ENCODE measurements at regions not wholly inside any gene's neighbourhood (a gene's known extent, or its start where the extent isn't known, plus 50 kb on each side); places are given as distances from the start of the nearest gene placed in this dataset.
A peak's percentile ranks its signal among the peaks of the same experiment; 100 is the strongest.

DNA sequence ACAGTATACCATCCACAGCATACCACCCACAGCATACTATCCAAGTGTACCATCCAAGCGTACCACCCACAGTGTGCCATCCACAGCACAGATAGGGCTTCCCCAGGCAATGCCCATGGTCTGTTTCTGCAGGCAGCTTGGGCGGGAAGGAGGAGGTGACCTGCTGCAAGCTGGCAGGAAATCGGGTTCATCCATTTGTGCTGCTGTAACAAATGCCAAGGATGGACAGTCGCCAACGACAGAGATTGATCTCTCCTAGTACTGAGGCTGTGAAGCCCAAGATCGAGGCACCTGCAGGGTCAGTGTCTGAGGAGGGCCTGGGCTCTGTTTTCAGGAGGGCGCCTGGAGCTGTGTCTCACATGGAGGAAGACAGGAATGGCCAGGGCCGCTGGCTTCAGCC is 93.6 kb upstream of the SNTG2 start:
- Histone ChIP-seq H3K27ac (no peak overlapping the region), H3K4me1 (replicated peaks) (no peaks in the 10 kb centered on the region), H3K4me3 (no peak overlapping the region), H3K9me3 (no peaks in the 10 kb centered on the region), H3K27me3 (replicated peaks; ENCODE audit: insufficient read depth) (no peaks in the 10 kb centered on the region), H3K36me3 (no peaks in the 10 kb centered on the region)
- DNase-seq (ENCODE audit: low spot score) = no peak
- intact Hi-C loops (cut with DNase I) = no loop called here
- no peak for TF ChIP-seq POLR2AphosphoS5 (IDR thresholded peaks at IDR 0.05)
- no peak for TF ChIP-seq POLR2A (IDR thresholded peaks at IDR 0.05)
- TF ChIP-seq, protein P1, sequence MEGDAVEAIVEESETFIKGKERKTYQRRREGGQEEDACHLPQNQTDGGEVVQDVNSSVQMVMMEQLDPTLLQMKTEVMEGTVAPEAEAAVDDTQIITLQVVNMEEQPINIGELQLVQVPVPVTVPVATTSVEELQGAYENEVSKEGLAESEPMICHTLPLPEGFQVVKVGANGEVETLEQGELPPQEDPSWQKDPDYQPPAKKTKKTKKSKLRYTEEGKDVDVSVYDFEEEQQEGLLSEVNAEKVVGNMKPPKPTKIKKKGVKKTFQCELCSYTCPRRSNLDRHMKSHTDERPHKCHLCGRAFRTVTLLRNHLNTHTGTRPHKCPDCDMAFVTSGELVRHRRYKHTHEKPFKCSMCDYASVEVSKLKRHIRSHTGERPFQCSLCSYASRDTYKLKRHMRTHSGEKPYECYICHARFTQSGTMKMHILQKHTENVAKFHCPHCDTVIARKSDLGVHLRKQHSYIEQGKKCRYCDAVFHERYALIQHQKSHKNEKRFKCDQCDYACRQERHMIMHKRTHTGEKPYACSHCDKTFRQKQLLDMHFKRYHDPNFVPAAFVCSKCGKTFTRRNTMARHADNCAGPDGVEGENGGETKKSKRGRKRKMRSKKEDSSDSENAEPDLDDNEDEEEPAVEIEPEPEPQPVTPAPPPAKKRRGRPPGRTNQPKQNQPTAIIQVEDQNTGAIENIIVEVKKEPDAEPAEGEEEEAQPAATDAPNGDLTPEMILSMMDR (IDR thresholded peaks at IDR 0.05) = no peak
- 86% methylated on average over 8 of the region's 8 CpGs for WGBS

DNA sequence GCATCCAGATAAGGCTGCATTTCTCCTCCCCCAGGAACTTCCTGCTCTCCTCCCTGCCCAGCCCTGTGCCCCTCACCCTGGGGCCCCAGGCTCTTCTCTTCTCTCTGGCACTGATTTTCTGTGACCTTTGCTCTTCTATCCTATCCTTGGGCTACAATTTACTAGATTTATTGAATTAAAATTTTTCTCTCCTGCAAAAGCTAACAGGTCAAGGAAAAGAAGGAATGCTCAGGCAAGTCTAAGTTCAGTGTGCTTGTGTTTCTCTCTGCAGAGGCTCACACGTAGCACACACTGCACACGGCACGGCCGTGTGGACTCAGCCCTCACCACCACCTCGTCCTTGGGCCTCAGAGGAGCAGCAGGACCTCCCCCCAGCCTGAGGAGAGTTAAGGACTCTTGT is 94.2 kb upstream of the SNTG2 start:
- H3K4me3 ChIP-seq = no peak overlapping the region
- no peaks in the 10 kb centered on the region for H3K27me3 ChIP-seq (replicated peaks; ENCODE audit: insufficient read depth)
- intact Hi-C loops (cut with DNase I) = no loop called here
- 76% methylated on average over 5 of the region's 5 CpGs for WGBS
- H3K4me1 ChIP-seq (replicated peaks) = no peaks in the 10 kb centered on the region
- H3K27ac ChIP-seq = no peak overlapping the region
- no peaks in the 10 kb centered on the region for H3K9me3 ChIP-seq
- TF ChIP-seq POLR2A (IDR thresholded peaks at IDR 0.05) = no peak
- TF ChIP-seq POLR2AphosphoS5 (IDR thresholded peaks at IDR 0.05) = no peak
- TF ChIP-seq, protein P1 (IDR thresholded peaks at IDR 0.05) = no peak
- no peak for DNase-seq (ENCODE audit: low spot score)
- no peaks in the 10 kb centered on the region for H3K36me3 ChIP-seq

DNA sequence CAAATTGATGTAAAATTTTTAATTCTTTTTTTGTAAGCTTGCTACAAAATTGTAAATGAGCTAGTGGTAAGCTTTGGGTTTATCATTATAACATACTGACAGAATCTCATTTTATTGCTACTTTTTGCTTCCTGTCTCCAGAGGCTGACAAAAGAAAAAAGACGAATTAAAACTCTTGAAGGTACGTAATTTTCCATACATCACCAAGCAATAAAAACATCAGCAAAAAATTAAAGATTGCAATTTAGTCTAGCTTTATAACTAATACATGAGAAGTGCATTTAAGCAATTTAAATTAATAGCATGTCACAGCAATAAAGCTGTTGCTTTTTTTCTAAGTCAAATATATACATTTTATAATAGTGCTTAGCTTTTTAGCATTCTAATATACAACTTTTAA is 94.6 kb upstream of the SNTG2 start:
- no peak overlapping the region for H3K4me3 ChIP-seq
- WGBS = 39% methylated on average over 2 of the region's 2 CpGs
- H3K9me3 ChIP-seq = no peaks in the 10 kb centered on the region
- no peaks in the 10 kb centered on the region for H3K27me3 ChIP-seq (replicated peaks; ENCODE audit: insufficient read depth)
- no peak for DNase-seq (ENCODE audit: low spot score)
- TF ChIP-seq POLR2AphosphoS5 (IDR thresholded peaks at IDR 0.05) = no peak
- TF ChIP-seq, protein P1 (IDR thresholded peaks at IDR 0.05) = no peak
- TF ChIP-seq POLR2A (IDR thresholded peaks at IDR 0.05) = no peak
- no peaks in the 10 kb centered on the region for H3K36me3 ChIP-seq
- no peaks in the 10 kb centered on the region for H3K4me1 ChIP-seq (replicated peaks)
- intact Hi-C loops (cut with DNase I) = no loop called here
- no peak overlapping the region for H3K27ac ChIP-seq

DNA sequence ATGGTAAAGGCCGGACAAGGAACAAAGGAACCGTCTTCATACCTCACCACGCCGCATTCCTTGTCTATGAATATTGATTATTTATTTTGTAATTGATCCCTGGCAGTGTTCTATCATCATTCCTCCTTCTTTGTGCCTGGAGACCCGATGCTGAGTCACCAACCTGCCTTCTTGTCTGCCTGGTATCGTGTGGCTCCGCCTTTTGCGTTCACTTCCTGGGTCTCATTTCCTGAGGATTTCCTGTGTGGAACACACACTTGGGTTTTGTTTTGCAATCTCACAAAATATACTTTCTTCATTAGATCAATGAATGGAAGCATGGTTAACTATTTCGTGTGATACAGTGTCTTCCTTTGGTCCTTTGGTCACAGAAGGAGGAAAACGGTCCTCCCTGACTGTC is 95.5 kb upstream of the SNTG2 start:
- intact Hi-C loops (cut with DNase I) = no loop called here
- no peaks in the 10 kb centered on the region for H3K27me3 ChIP-seq (replicated peaks; ENCODE audit: insufficient read depth)
- H3K9me3 ChIP-seq = no peaks in the 10 kb centered on the region
- H3K4me1 ChIP-seq (replicated peaks) = no peaks in the 10 kb centered on the region
- H3K36me3 ChIP-seq = no peaks in the 10 kb centered on the region
- no peak overlapping the region for H3K27ac ChIP-seq
- no peak overlapping the region for H3K4me3 ChIP-seq
- DNase-seq (ENCODE audit: low spot score) = no peak
- 81% methylated on average over 10 of the region's 10 CpGs for WGBS
- TF ChIP-seq, protein P1 (IDR thresholded peaks at IDR 0.05) = no peak
- TF ChIP-seq POLR2A (IDR thresholded peaks at IDR 0.05) (no peak), POLR2AphosphoS5 (IDR thresholded peaks at IDR 0.05) (no peak)

DNA sequence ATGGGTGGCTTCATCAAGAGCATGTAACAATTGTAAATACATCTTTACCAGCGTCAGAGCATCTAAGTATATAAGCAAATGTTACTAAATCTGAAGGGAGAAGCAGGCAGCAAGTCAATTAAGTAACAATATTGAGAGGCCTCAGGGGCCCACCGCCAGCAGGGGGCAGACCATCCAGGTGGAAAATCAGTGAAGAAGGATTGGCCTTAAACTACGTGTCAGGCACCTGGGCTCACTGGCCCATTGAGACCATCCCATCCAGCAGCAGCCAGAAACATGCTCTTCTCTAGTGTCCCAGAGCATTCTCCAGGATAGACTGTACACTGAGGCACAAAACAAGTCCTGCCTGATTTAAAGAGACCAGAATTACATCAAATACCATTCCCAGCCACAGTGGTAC is 96.2 kb upstream of the SNTG2 start:
- Histone ChIP-seq H3K4me1 (replicated peaks) (no peaks in the 10 kb centered on the region), H3K9me3 (no peaks in the 10 kb centered on the region), H3K36me3 (no peaks in the 10 kb centered on the region), H3K27me3 (replicated peaks; ENCODE audit: insufficient read depth) (no peaks in the 10 kb centered on the region), H3K27ac (no peak overlapping the region), H3K4me3 (no peak overlapping the region)
- no peak for TF ChIP-seq POLR2A (IDR thresholded peaks at IDR 0.05)
- TF ChIP-seq, protein P1 (IDR thresholded peaks at IDR 0.05) = peak; percentile 23 to 64 (median 50)
- DNase-seq (ENCODE audit: low spot score) = peak; percentile 39
- whole genome bisulfite sequencing = 36% methylated on average over 3 of the region's 3 CpGs
- intact Hi-C loops (cut with DNase I) = no loop called here

Data from prostate gland (tissue), 2 donors.